GM12891 (cell line): ENCODE measurements at regions not wholly inside any gene's neighbourhood (a gene's known extent, or its start where the extent isn't known, plus 50 kb on each side); places are given as distances from the start of the nearest gene placed in this dataset.
A peak's percentile ranks its signal among the peaks of the same experiment; 100 is the strongest.

Experiments
- DNase-seq: peaks from one replicate; pipeline ENCODE4 v3.0.0; 2011; ENCODE audit warnings: low spot score; ENCODE audit not compliant: insufficient read length
- FAIRE-seq: peaks from 2 replicates; lab custom pipeline; 2011; peaks lifted over from hg19 to GRCh38; lab: Jason Lieb, UNC
- PAX5 ChIP-seq: IDR thresholded peaks from 2 replicates; pipeline ENCODE4 v1.6.1; 2011; ENCODE audit warnings: low read length, moderate library complexity, mild to moderate bottlenecking; ENCODE audit not compliant: insufficient read depth, severe bottlenecking
- POLR2A ChIP-seq: IDR thresholded peaks from 2 replicates; pipeline ENCODE4 v1.6.1; 2011; ENCODE audit warnings: low read depth, low read length, control low read depth
- POLR2AphosphoS5 ChIP-seq: IDR thresholded peaks from 2 replicates; pipeline ENCODE4 v1.6.1; 2011; ENCODE audit warnings: low read depth, low read length, control low read depth
- POU2F2 ChIP-seq: IDR thresholded peaks from 2 replicates; pipeline ENCODE4 v1.6.1; 2011; ENCODE audit warnings: low read depth, mild to moderate bottlenecking, control low read depth, low read length, moderate library complexity
- SPI1 ChIP-seq: IDR thresholded peaks from 2 replicates; pipeline ENCODE4 v1.6.1; 2011; ENCODE audit warnings: low read depth, low read length, control low read depth
- TAF1 ChIP-seq: IDR thresholded peaks from 2 replicates; pipeline ENCODE4 v1.6.1; 2011; ENCODE audit warnings: low read depth, low read length, control low read depth

GRCh38 chr7:47724335-47724982 is 142.5 kb upstream of the TNS3 start:
- FAIRE-seq (no peak), DNase-seq (no peak)
- no peak for TF ChIP-seq POU2F2

- DNase-seq (no peak), FAIRE-seq (no peak)
- TF ChIP-seq TAF1 (no peak), POLR2A (no peak), SPI1 (no peak), PAX5 (no peak), POU2F2 (no peak), POLR2AphosphoS5 (no peak)
Measured at GRCh38 chr7:47722126-47722525, 140.2 kb upstream of the TNS3 start.

GRCh38 chr7:47721670-47722069 is 139.8 kb upstream of the TNS3 start:
- FAIRE-seq (no peak), DNase-seq (no peak)
- TF ChIP-seq PAX5 = no peak
- no peak for TF ChIP-seq POLR2A
- no peak for TF ChIP-seq POLR2AphosphoS5
- TF ChIP-seq TAF1 = no peak

GRCh38 chr7:47720907-47721244 is 139.0 kb upstream of the TNS3 start:
- FAIRE-seq = no peak

GRCh38 chr7:47720141-47720906 is 138.4 kb upstream of the TNS3 start:
- peak; percentile 78 for FAIRE-seq
- TF ChIP-seq POLR2A (no peak), POU2F2 (peak; percentile 69; the same call in 1 of the 2 replicates), TAF1 (no peak)
- no peak for DNase-seq

More at GRCh38 chr7:47720907-47721244, 139.0 kb upstream of the TNS3 start:
- no peak for DNase-seq
- no peak for TF ChIP-seq POLR2AphosphoS5
- no peak for TF ChIP-seq TAF1
- no peak for TF ChIP-seq PAX5
- TF ChIP-seq POU2F2 = no peak
- no peak for TF ChIP-seq SPI1
- TF ChIP-seq POLR2A = no peak

- no peak for TF ChIP-seq POLR2A
- TF ChIP-seq TAF1 = no peak
- TF ChIP-seq SPI1 = no peak
- TF ChIP-seq POLR2AphosphoS5 = no peak
- TF ChIP-seq POU2F2 = no peak
- TF ChIP-seq PAX5 = no peak
- DNase-seq (no peak), FAIRE-seq (no peak)
Measured at GRCh38 chr7:47719675-47720074, 137.8 kb upstream of the TNS3 start.

- TF ChIP-seq PAX5 (no peak), POLR2AphosphoS5 (no peak), TAF1 (no peak), SPI1 (no peak), POLR2A (no peak), POU2F2 (no peak)
- DNase-seq (no peak), FAIRE-seq (no peak)
Measured at GRCh38 chr7:47715631-47716068, 133.7 kb upstream of the TNS3 start.

- FAIRE-seq (peak; percentile 80), DNase-seq (peak; percentile 52)
- peak; percentile 61 for TF ChIP-seq SPI1
- TF ChIP-seq TAF1 = no peak
- peak; percentile 93 for TF ChIP-seq POU2F2
- no peak for TF ChIP-seq POLR2A
- TF ChIP-seq PAX5 = no peak
- no peak for TF ChIP-seq POLR2AphosphoS5
Measured at GRCh38 chr7:47714669-47715607, 133.0 kb upstream of the TNS3 start.

- no peak for DNase-seq
- TF ChIP-seq TAF1 = no peak
- TF ChIP-seq POLR2AphosphoS5 = no peak
- no peak for TF ChIP-seq POU2F2
- no peak for TF ChIP-seq POLR2A
- no peak for TF ChIP-seq SPI1
- no peak for TF ChIP-seq PAX5
- no peak for FAIRE-seq
Measured at GRCh38 chr7:47713595-47713994, 131.7 kb upstream of the TNS3 start.

GRCh38 chr7:47712416-47712815 is 130.5 kb upstream of the TNS3 start:
- no peak for FAIRE-seq
- DNase-seq = no peak
- no peak for TF ChIP-seq POU2F2
- no peak for TF ChIP-seq TAF1
